CD14-positive monocyte (primary cell): ENCODE measurements at regions not wholly inside any gene's neighbourhood (a gene's known extent, or its start where the extent isn't known, plus 50 kb on each side); places are given as distances from the start of the nearest gene placed in this dataset.

ENCODE experiments used
- DNase-seq, 3 donors: peaks; one replicate each; pipeline ENCODE4 v3.0.0-alpha.2; 2011 to 2022
- H2AFZ ChIP-seq: 2 replicates; pipeline ENCODE4 v1.6.0; 2012; ENCODE audit warnings: mild to moderate bottlenecking, low read depth, low read length, inconsistent platforms; ENCODE audit not compliant: insufficient read depth, poor library complexity, severe bottlenecking
- H3K27ac ChIP-seq, 2 donors: 1 replicate in 1 of 2; 2 replicates in 1 of 2; pipeline ENCODE4 v1.5.1; 2012 to 2013; ENCODE audit warnings: low read length in 2 of 2, control low read depth in 1 of 2, inconsistent platforms in 1 of 2, low read depth in 1 of 2, mild to moderate bottlenecking in 1 of 2
- H3K27me3 ChIP-seq, 2 donors: one replicate each; pipeline versions ENCODE4 v1.6.0 to v1.6.1; 2011 to 2013; ENCODE audit warnings: low read length in 2 of 2; ENCODE audit not compliant: control insufficient read depth in 2 of 2, insufficient read depth in 2 of 2
- H3K36me3 ChIP-seq, 2 donors: replicated peaks in 1 of 2; 1 replicate in 1 of 2; 2 replicates in 1 of 2; pipeline versions ENCODE4 v1.5.1 to v1.6.1; 2012 to 2013; ENCODE audit warnings: low read length in 2 of 2, control low read depth in 1 of 2, inconsistent platforms in 1 of 2, mild to moderate bottlenecking in 1 of 2; ENCODE audit not compliant: insufficient read depth in 2 of 2, control insufficient read depth in 1 of 2
- H3K4me1 ChIP-seq, 2 donors: 1 replicate in 1 of 2; 2 replicates in 1 of 2; pipeline versions ENCODE4 v1.5.1 to v1.6.1; 2012 to 2013; ENCODE audit warnings: low read length in 2 of 2, control low read depth in 1 of 2, inconsistent platforms in 1 of 2, mild to moderate bottlenecking in 1 of 2, moderate library complexity in 1 of 2; ENCODE audit not compliant: insufficient read depth in 2 of 2, control insufficient read depth in 1 of 2
- H3K4me2 ChIP-seq: replicated peaks from 2 replicates; pipeline ENCODE3; 2012; ENCODE audit warnings: low read length, moderate library complexity, mild to moderate bottlenecking; ENCODE audit not compliant: poor library complexity, severe bottlenecking; ENCODE audit errors: extremely low read depth
- H3K4me3 ChIP-seq, 3 experiments: fragments of 200-600 bp in 1 of 3; sonication (generic) in 1 of 3; replicated peaks in 1 of 3; 1 replicate in 2 of 3; 2 replicates in 1 of 3; pipeline ENCODE4 v1.5.1; 2011 to 2013; ENCODE audit warnings: low read length in 3 of 3, mild to moderate bottlenecking in 3 of 3, control low read depth in 2 of 3, low read depth in 2 of 3, inconsistent platforms in 1 of 3, moderate library complexity in 1 of 3
- H3K79me2 ChIP-seq: 2 replicates; pipeline ENCODE4 v1.6.0; 2012; ENCODE audit warnings: mild to moderate bottlenecking, control low read depth, inconsistent platforms, low read length, moderate library complexity; ENCODE audit not compliant: insufficient read depth
- H3K9ac ChIP-seq: 2 replicates; pipeline ENCODE4 v1.6.0; 2017; ENCODE audit warnings: low read length, mild to moderate bottlenecking; ENCODE audit not compliant: insufficient read depth, poor library complexity, severe bottlenecking
- H3K9me3 ChIP-seq, 2 donors: replicated peaks in 1 of 2; 1 replicate in 1 of 2; 2 replicates in 1 of 2; pipeline versions ENCODE4 v1.5.1 to v1.6.1; 2012 to 2013; ENCODE audit warnings: low read length in 2 of 2, control low read depth in 1 of 2; ENCODE audit not compliant: control insufficient read depth in 1 of 2, insufficient read depth in 1 of 2
- H4K20me1 ChIP-seq: 2 replicates; pipeline ENCODE4 v1.6.0; 2012; ENCODE audit warnings: mild to moderate bottlenecking, low read length, control low read depth, moderate library complexity; ENCODE audit not compliant: insufficient read depth
- H3K27ac Mint-ChIP-seq, 7 donors: one replicate each; pipeline ENCODE4 v1.8.0; 2020; ENCODE audit warnings: mild to moderate bottlenecking in 7 of 7, mixed read lengths in 7 of 7, moderate library complexity in 6 of 7, inconsistent platforms in 2 of 7
- H3K27me3 Mint-ChIP-seq, 3 donors: one replicate each; pipeline ENCODE4 v1.8.0; 2021 to 2022; ENCODE audit warnings: low read depth in 3 of 3, mild to moderate bottlenecking in 3 of 3, mixed read lengths in 3 of 3, moderate library complexity in 3 of 3, inconsistent platforms in 1 of 3
- H3K36me3 Mint-ChIP-seq, 2 donors: one replicate each; pipeline ENCODE4 v1.8.0; 2020; ENCODE audit warnings: mixed read lengths in 2 of 2, inconsistent platforms in 1 of 2, mild to moderate bottlenecking in 1 of 2
- H3K4me1 Mint-ChIP-seq: one replicate; pipeline ENCODE4 v1.8.0; 2020; ENCODE audit warnings: mild to moderate bottlenecking, mixed read lengths
- H3K4me3 Mint-ChIP-seq, 2 donors: one replicate each; pipeline ENCODE4 v1.8.0; 2020; ENCODE audit warnings: mild to moderate bottlenecking in 2 of 2, mixed read lengths in 2 of 2, moderate library complexity in 1 of 2
- H3K9me3 Mint-ChIP-seq, 7 donors: one replicate each; pipeline ENCODE4 v1.8.0; 2020 to 2022; ENCODE audit warnings: mixed read lengths in 7 of 7, mild to moderate bottlenecking in 6 of 7, moderate library complexity in 6 of 7, inconsistent platforms in 2 of 7
- CTCF ChIP-seq: fragments of 200-600 bp; IDR thresholded peaks from one replicate; pipeline ENCODE4 v1.8.0; 2022; ENCODE audit warnings: antibody characterized with exemption, mild to moderate bottlenecking
- WGBS: methylation state at CpG from one replicate; pipeline ENCODE4 v1.1.5; 2013; ENCODE audit warnings: missing lambda C conversion rate; ENCODE audit not compliant: insufficient coverage; 5-methylcytosine and 5-hydroxymethylcytosine counted together
- intact Hi-C, 2 donors: fragments of 100-400 bp; cut with micrococcal nuclease; formaldehyde crosslinking; loops; one replicate each; pipeline versions ENCODE4 v1.15.0 to v1.15.1; 2023

GRCh38 chr6:140957386-140957785, 1175.3 kb upstream of the GJE1 start:
- Histone ChIP-seq H4K20me1 (no peaks in the 10 kb centered on the region), H3K79me2 (no peaks in the 10 kb centered on the region), H3K4me2 (no peak overlapping the region), H3K9ac (no peak overlapping the region), H3K27me3 (no peaks in the 10 kb centered on the region), H3K4me1 (no peaks in the 10 kb centered on the region), H2AFZ (no peak overlapping the region), H3K9me3 (peaks cover 0 to 9% of the 10 kb centered on the region in 2 donors), H3K36me3 (no peaks in the 10 kb centered on the region), H3K27ac (no peak overlapping the region), H3K4me3 (no peak overlapping the region)
- TF ChIP-seq CTCF, result no peak
- H3K27me3 Mint-ChIP-seq, result no peaks in the 10 kb centered on the region
- H3K4me3 Mint-ChIP-seq, result no peak overlapping the region
- H3K4me1 Mint-ChIP-seq, result no peaks in the 10 kb centered on the region
- no CpG with 5 or more reads among the region's 2 CpGs for WGBS
- peaks cover 0 to 4% (median 2%) of the 10 kb centered on the region in 7 donors for H3K9me3 Mint-ChIP-seq
- H3K36me3 Mint-ChIP-seq, result no peaks in the 10 kb centered on the region
- no peak for DNase-seq
- intact Hi-C loops, result no loop called here
- no peak overlapping the region for H3K27ac Mint-ChIP-seq

DNA sequence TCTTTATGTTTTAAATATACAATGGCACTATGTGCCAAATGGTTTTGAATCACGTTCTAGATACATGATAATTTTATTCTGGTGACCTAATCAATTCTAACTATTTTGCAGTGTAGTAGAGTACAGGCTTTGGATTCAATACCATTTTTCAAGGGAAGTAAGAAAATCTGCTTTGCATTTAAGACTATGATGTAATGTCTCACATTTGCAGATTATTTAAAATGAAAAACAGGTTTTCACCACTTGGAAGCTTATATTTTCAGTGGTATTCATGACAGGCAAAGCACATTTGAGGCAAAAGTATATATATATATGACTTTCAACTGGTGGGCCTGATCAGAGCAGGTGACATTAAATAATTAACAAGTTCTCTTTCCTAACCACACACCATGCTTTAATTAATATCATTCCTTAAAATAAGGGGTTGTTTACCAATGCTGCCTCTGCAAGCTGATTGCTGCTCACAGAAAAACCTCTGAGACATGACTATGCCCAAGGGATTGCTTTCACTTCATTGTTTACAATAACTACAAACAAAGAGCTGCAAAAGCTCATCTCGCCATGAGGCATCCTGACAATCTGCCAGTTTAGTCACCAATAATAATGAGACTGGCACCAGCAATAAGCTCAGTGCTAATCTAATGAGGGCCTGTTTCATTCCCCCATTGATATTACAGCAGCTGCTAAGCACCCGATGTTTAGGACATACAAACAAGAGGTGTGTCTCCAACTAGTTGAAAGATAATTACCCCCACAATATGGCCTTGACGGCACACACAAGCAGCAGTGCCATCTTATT, 1176.0 kb upstream of the GJE1 start:
- DNase-seq, result no peak
- H3K9ac ChIP-seq, result no peak overlapping the region
- no peaks in the 10 kb centered on the region for H3K27me3 ChIP-seq
- no peaks in the 10 kb centered on the region for H4K20me1 ChIP-seq
- intact Hi-C loops, result no loop called here
- Mint-ChIP-seq H3K27me3 (no peaks in the 10 kb centered on the region), H3K27ac (no peak overlapping the region), H3K4me3 (no peak overlapping the region), H3K36me3 (no peaks in the 10 kb centered on the region), H3K9me3 (peaks cover 0 to 4% (median 2%) of the 10 kb centered on the region in 7 donors), H3K4me1 (no peaks in the 10 kb centered on the region)
- no peak overlapping the region for H2AFZ ChIP-seq
- H3K4me3 ChIP-seq, result no peak overlapping the region
- H3K79me2 ChIP-seq, result no peaks in the 10 kb centered on the region
- 94% methylated on average over 2 of the region's 4 CpGs for WGBS
- TF ChIP-seq CTCF, result no peak
- H3K9me3 ChIP-seq, result peaks cover 0 to 9% of the 10 kb centered on the region in 2 donors
- H3K4me2 ChIP-seq, result no peak overlapping the region
- H3K36me3 ChIP-seq, result no peaks in the 10 kb centered on the region
- no peak overlapping the region for H3K27ac ChIP-seq
- H3K4me1 ChIP-seq, result no peaks in the 10 kb centered on the region
